ENCODE measurements at regions not wholly inside any gene's neighbourhood (a gene's known extent, or its start where the extent isn't known, plus 50 kb on each side); places are given as distances from the start of the nearest gene placed in this dataset.
A peak's percentile ranks its signal among the peaks of the same experiment; 100 is the strongest.

GRCh38 chr7:67375427-67375826 is 378.8 kb downstream of the TYW1 start:
- peaks cover 2% of the 10 kb centered on the region for H3K27me3 ChIP-seq (replicated peaks; ENCODE audit: insufficient read depth, low read depth, low read length, poor library complexity)
- no peaks in the 10 kb centered on the region for H3K36me3 ChIP-seq (ENCODE audit: insufficient read depth, low read length, poor library complexity, severe bottlenecking)
- H3K4me3 ChIP-seq (ENCODE audit: low read depth, low read length, poor library complexity, severe bottlenecking): no peak overlapping the region
- DNase-seq (ENCODE audit: low spot score): no peak
- H3K27ac ChIP-seq (ENCODE audit: low read depth, low read length, poor library complexity, severe bottlenecking): no peak overlapping the region
- CTCF ChIA-PET: interaction anchor here (0.6 kb wide), 2 partner anchors 14 to 67 kb away, joined by 3 to 9 read pairs; no protein-coding TSS in a partner anchor
- H3K9me3 ChIP-seq (ENCODE audit: low read depth, low read length, poor library complexity, severe bottlenecking): no peaks in the 10 kb centered on the region
- no TSS peak for BruUV-seq (replicated peaks)
- intact Hi-C loops (cut with micrococcal nuclease; ENCODE audit: unreplicated experiment): loop anchor here (10.0 kb wide), 3 partner anchors 109 to 409 kb away; no protein-coding TSS in a partner anchor
- POLR2A ChIA-PET (ENCODE audit: low non-redundant PET): no interaction called here
- peaks cover 4% of the 10 kb centered on the region for H3K4me1 ChIP-seq (ENCODE audit: insufficient read depth, low read length, poor library complexity, severe bottlenecking)
- TF ChIP-seq, protein P1, sequence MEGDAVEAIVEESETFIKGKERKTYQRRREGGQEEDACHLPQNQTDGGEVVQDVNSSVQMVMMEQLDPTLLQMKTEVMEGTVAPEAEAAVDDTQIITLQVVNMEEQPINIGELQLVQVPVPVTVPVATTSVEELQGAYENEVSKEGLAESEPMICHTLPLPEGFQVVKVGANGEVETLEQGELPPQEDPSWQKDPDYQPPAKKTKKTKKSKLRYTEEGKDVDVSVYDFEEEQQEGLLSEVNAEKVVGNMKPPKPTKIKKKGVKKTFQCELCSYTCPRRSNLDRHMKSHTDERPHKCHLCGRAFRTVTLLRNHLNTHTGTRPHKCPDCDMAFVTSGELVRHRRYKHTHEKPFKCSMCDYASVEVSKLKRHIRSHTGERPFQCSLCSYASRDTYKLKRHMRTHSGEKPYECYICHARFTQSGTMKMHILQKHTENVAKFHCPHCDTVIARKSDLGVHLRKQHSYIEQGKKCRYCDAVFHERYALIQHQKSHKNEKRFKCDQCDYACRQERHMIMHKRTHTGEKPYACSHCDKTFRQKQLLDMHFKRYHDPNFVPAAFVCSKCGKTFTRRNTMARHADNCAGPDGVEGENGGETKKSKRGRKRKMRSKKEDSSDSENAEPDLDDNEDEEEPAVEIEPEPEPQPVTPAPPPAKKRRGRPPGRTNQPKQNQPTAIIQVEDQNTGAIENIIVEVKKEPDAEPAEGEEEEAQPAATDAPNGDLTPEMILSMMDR (conservative IDR thresholded peaks at IDR 0.05; ENCODE audit: low read depth, low read length): no peak
- no peak for TF ChIP-seq EZH2 (IDR thresholded peaks at IDR 0.05; ENCODE audit: borderline replicate concordance, low read depth, low read length, poor library complexity, severe bottlenecking)

- POLR2A ChIA-PET (ENCODE audit: low non-redundant PET): no interaction called here
- intact Hi-C loops (cut with micrococcal nuclease; ENCODE audit: unreplicated experiment): loop anchor here (10.0 kb wide), 3 partner anchors 107 to 407 kb away; no protein-coding TSS in a partner anchor
- Histone ChIP-seq H3K4me3 (ENCODE audit: low read depth, low read length, poor library complexity, severe bottlenecking) (no peak overlapping the region), H3K4me1 (ENCODE audit: insufficient read depth, low read length, poor library complexity, severe bottlenecking) (peaks cover 4% of the 10 kb centered on the region), H3K27ac (ENCODE audit: low read depth, low read length, poor library complexity, severe bottlenecking) (no peak overlapping the region), H3K9me3 (ENCODE audit: low read depth, low read length, poor library complexity, severe bottlenecking) (no peaks in the 10 kb centered on the region), H3K27me3 (replicated peaks; ENCODE audit: insufficient read depth, low read depth, low read length, poor library complexity) (no peaks in the 10 kb centered on the region), H3K36me3 (ENCODE audit: insufficient read depth, low read length, poor library complexity, severe bottlenecking) (no peaks in the 10 kb centered on the region)
- CTCF ChIA-PET: interaction anchor here (0.6 to 1.2 kb wide), 3 partner anchors 106 to 1583 kb away, joined by 3 to 9 read pairs (median 9); no protein-coding TSS in a partner anchor
- DNase-seq (ENCODE audit: low spot score): peak; percentile 91
- no TSS peak for BruUV-seq (replicated peaks)
- no peak for TF ChIP-seq EZH2 (IDR thresholded peaks at IDR 0.05; ENCODE audit: borderline replicate concordance, low read depth, low read length, poor library complexity, severe bottlenecking)
- TF ChIP-seq, protein P1 (conservative IDR thresholded peaks at IDR 0.05; ENCODE audit: low read depth, low read length): peak; percentile 89
Observed at GRCh38 chr7:67377939-67378862, 381.6 kb downstream of the TYW1 start.

DNA sequence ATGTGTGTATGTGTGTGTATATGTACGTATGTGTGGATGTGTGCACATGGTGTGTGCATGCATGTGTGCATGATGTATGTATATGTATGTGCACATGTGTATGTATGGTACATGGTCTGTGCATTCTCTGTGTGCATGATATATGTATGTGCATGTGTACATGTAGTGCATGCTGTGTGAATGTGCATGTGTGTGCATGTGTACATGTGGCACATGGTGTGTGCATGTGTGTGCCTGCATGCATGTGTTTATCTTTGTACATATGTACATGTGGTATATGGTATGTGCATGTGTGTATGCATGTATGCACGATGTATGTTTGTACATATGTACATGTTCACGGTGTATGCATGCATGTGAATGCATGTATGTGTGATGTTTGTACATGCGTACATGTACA is 383.7 kb downstream of the TYW1 start:
- H3K27me3 ChIP-seq (replicated peaks; ENCODE audit: insufficient read depth, low read depth, low read length, poor library complexity): no peaks in the 10 kb centered on the region
- H3K36me3 ChIP-seq (ENCODE audit: insufficient read depth, low read length, poor library complexity, severe bottlenecking): no peaks in the 10 kb centered on the region
- no peaks in the 10 kb centered on the region for H3K9me3 ChIP-seq (ENCODE audit: low read depth, low read length, poor library complexity, severe bottlenecking)
- intact Hi-C loops (cut with micrococcal nuclease; ENCODE audit: unreplicated experiment): no loop called here
- no peak for TF ChIP-seq EZH2 (IDR thresholded peaks at IDR 0.05; ENCODE audit: borderline replicate concordance, low read depth, low read length, poor library complexity, severe bottlenecking)
- TF ChIP-seq, protein P1 (conservative IDR thresholded peaks at IDR 0.05; ENCODE audit: low read depth, low read length): no peak
- peaks cover 4% of the 10 kb centered on the region for H3K4me1 ChIP-seq (ENCODE audit: insufficient read depth, low read length, poor library complexity, severe bottlenecking)
- BruUV-seq (replicated peaks): no TSS peak
- CTCF ChIA-PET: no interaction called here
- POLR2A ChIA-PET (ENCODE audit: low non-redundant PET): no interaction called here
- H3K27ac ChIP-seq (ENCODE audit: low read depth, low read length, poor library complexity, severe bottlenecking): no peak overlapping the region
- DNase-seq (ENCODE audit: low spot score): no peak
- no peak overlapping the region for H3K4me3 ChIP-seq (ENCODE audit: low read depth, low read length, poor library complexity, severe bottlenecking)

Data from A673 (cell line).